ENCODE measurements at regions not wholly inside any gene's neighbourhood (a gene's known extent, or its start where the extent isn't known, plus 50 kb on each side); places are given as distances from the start of the nearest gene placed in this dataset.

DNA sequence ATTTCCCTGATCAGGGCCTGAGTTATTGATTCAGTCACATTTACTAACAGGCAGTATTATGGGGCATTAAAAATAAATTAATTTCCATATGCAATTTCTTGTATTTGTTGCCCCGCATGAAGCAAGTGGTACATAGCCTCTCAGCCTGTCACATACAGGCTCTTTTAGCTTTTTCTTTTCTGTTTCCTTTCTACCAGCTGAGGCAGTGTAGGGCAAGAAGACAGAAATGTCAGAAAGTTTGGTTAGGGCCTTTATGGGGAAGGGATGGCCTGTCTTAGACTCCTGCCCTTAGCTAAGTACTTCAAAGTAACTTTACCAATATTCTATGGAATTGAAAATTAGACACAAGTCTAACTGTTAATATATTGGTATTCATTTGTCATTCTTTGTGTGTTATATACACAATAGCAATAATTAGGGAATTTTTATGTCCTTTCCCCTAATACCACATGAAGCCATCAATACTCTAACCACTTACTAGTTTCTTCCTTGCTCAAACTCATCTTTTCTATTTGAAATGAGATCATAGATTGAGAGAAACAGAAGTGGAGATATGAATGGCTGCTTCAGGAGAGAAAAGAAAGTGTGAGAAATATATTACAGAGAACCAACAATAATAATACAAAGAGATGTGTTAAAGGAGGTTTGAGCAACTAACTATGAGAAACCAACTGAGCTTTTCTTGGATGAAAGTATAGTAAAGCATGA is 669.6 kb downstream of the PCDH17 start:
- Histone ChIP-seq H3K27me3 (ENCODE audit: insufficient read depth) (no peaks in the 10 kb centered on the region), H2AFZ (no peak overlapping the region), H3K4me1 (ENCODE audit: insufficient read depth) (peaks cover 5% of the 10 kb centered on the region; the same call in 1 of the 2 replicates), H3K36me3 (ENCODE audit: insufficient read depth) (no peaks in the 10 kb centered on the region), H3K9me2 (ENCODE audit: insufficient read depth) (no peaks in the 10 kb centered on the region), H3K4me3 (no peak overlapping the region), H3F3A (replicated peaks; ENCODE audit: low read depth) (no peaks in the 10 kb centered on the region), H3K79me2 (replicated peaks; ENCODE audit: insufficient read depth) (no peaks in the 10 kb centered on the region), H4K20me1 (replicated peaks; ENCODE audit: insufficient read depth) (no peaks in the 10 kb centered on the region), H3K4me2 (no peak overlapping the region), H3K27ac (ENCODE audit: low read depth) (no peak overlapping the region)
- no peaks in the 10 kb centered on the region for H3K36me3 Mint-ChIP-seq (ENCODE audit: low read depth)
- DNase-seq (ENCODE audit: low spot score) (peak; percentile 19), ATAC-seq (peak; percentile 66)
- no peaks in the 10 kb centered on the region for H3K4me1 Mint-ChIP-seq
- no peak overlapping the region for H3K27ac Mint-ChIP-seq
- H3K27me3 Mint-ChIP-seq (ENCODE audit: insufficient read depth, low read depth, poor library complexity), result no peaks in the 10 kb centered on the region
- H3K4me3 Mint-ChIP-seq, result no peak overlapping the region
- H3K9me3 Mint-ChIP-seq, result no peaks in the 10 kb centered on the region
- TF ChIP-seq, protein P1, sequence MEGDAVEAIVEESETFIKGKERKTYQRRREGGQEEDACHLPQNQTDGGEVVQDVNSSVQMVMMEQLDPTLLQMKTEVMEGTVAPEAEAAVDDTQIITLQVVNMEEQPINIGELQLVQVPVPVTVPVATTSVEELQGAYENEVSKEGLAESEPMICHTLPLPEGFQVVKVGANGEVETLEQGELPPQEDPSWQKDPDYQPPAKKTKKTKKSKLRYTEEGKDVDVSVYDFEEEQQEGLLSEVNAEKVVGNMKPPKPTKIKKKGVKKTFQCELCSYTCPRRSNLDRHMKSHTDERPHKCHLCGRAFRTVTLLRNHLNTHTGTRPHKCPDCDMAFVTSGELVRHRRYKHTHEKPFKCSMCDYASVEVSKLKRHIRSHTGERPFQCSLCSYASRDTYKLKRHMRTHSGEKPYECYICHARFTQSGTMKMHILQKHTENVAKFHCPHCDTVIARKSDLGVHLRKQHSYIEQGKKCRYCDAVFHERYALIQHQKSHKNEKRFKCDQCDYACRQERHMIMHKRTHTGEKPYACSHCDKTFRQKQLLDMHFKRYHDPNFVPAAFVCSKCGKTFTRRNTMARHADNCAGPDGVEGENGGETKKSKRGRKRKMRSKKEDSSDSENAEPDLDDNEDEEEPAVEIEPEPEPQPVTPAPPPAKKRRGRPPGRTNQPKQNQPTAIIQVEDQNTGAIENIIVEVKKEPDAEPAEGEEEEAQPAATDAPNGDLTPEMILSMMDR (conservative IDR thresholded peaks at IDR 0.05; ENCODE audit: low read depth in 2 of 2), result peak; percentile 13 to 45; a peak in 3 of 4 replicates
- no peak for TF ChIP-seq REST (IDR thresholded peaks at IDR 0.05; ENCODE audit: unreplicated experiment)

DNA sequence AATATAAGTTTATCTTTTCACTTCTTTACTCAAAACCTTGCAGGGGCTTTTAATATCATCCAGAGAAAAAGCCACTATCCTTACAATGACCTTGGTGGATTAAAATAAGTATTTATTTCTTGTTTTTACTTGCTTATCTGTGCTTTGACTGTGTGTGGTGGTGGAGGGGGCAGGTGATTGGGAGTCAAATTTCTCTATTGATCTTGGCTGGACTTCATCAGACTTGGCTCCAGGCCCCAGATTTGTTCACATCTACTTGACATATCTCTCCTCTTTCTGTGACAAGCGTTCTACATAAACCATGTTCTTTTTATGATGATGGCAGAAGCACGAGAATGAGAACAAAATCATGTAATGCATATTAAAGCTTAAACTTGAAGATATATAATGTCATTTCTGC is 670.8 kb downstream of the PCDH17 start:
- Histone ChIP-seq H3K79me2 (replicated peaks; ENCODE audit: insufficient read depth) (no peaks in the 10 kb centered on the region), H4K20me1 (replicated peaks; ENCODE audit: insufficient read depth) (no peaks in the 10 kb centered on the region), H3K9me2 (ENCODE audit: insufficient read depth) (no peaks in the 10 kb centered on the region), H3K27ac (ENCODE audit: low read depth) (no peak overlapping the region), H3K27me3 (ENCODE audit: insufficient read depth) (no peaks in the 10 kb centered on the region), H3K4me2 (no peak overlapping the region), H3K36me3 (ENCODE audit: insufficient read depth) (no peaks in the 10 kb centered on the region), H2AFZ (no peak overlapping the region), H3F3A (replicated peaks; ENCODE audit: low read depth) (no peaks in the 10 kb centered on the region), H3K4me3 (no peak overlapping the region), H3K4me1 (ENCODE audit: insufficient read depth) (peaks cover 11% of the 10 kb centered on the region)
- no peak overlapping the region for H3K4me3 Mint-ChIP-seq
- H3K27ac Mint-ChIP-seq, result no peak overlapping the region
- H3K4me1 Mint-ChIP-seq, result peaks cover 9% of the 10 kb centered on the region
- H3K36me3 Mint-ChIP-seq (ENCODE audit: low read depth), result no peaks in the 10 kb centered on the region
- no peaks in the 10 kb centered on the region for H3K9me3 Mint-ChIP-seq
- no peak for DNase-seq (ENCODE audit: low spot score)
- no peaks in the 10 kb centered on the region for H3K27me3 Mint-ChIP-seq (ENCODE audit: insufficient read depth, low read depth, poor library complexity)
- ATAC-seq, result no peak
- TF ChIP-seq, protein P1 (conservative IDR thresholded peaks at IDR 0.05; ENCODE audit: low read depth in 2 of 2), result no peak
- TF ChIP-seq EZH2 (IDR thresholded peaks at IDR 0.05; ENCODE audit: low read depth, unreplicated experiment) (no peak), JUNB (IDR thresholded peaks at IDR 0.05; ENCODE audit: unreplicated experiment) (no peak), CREB1 (CRISPR knock-in tag; IDR thresholded peaks at IDR 0.05; ENCODE audit: low read depth) (no peak)
- TF ChIP-seq, protein P2, sequence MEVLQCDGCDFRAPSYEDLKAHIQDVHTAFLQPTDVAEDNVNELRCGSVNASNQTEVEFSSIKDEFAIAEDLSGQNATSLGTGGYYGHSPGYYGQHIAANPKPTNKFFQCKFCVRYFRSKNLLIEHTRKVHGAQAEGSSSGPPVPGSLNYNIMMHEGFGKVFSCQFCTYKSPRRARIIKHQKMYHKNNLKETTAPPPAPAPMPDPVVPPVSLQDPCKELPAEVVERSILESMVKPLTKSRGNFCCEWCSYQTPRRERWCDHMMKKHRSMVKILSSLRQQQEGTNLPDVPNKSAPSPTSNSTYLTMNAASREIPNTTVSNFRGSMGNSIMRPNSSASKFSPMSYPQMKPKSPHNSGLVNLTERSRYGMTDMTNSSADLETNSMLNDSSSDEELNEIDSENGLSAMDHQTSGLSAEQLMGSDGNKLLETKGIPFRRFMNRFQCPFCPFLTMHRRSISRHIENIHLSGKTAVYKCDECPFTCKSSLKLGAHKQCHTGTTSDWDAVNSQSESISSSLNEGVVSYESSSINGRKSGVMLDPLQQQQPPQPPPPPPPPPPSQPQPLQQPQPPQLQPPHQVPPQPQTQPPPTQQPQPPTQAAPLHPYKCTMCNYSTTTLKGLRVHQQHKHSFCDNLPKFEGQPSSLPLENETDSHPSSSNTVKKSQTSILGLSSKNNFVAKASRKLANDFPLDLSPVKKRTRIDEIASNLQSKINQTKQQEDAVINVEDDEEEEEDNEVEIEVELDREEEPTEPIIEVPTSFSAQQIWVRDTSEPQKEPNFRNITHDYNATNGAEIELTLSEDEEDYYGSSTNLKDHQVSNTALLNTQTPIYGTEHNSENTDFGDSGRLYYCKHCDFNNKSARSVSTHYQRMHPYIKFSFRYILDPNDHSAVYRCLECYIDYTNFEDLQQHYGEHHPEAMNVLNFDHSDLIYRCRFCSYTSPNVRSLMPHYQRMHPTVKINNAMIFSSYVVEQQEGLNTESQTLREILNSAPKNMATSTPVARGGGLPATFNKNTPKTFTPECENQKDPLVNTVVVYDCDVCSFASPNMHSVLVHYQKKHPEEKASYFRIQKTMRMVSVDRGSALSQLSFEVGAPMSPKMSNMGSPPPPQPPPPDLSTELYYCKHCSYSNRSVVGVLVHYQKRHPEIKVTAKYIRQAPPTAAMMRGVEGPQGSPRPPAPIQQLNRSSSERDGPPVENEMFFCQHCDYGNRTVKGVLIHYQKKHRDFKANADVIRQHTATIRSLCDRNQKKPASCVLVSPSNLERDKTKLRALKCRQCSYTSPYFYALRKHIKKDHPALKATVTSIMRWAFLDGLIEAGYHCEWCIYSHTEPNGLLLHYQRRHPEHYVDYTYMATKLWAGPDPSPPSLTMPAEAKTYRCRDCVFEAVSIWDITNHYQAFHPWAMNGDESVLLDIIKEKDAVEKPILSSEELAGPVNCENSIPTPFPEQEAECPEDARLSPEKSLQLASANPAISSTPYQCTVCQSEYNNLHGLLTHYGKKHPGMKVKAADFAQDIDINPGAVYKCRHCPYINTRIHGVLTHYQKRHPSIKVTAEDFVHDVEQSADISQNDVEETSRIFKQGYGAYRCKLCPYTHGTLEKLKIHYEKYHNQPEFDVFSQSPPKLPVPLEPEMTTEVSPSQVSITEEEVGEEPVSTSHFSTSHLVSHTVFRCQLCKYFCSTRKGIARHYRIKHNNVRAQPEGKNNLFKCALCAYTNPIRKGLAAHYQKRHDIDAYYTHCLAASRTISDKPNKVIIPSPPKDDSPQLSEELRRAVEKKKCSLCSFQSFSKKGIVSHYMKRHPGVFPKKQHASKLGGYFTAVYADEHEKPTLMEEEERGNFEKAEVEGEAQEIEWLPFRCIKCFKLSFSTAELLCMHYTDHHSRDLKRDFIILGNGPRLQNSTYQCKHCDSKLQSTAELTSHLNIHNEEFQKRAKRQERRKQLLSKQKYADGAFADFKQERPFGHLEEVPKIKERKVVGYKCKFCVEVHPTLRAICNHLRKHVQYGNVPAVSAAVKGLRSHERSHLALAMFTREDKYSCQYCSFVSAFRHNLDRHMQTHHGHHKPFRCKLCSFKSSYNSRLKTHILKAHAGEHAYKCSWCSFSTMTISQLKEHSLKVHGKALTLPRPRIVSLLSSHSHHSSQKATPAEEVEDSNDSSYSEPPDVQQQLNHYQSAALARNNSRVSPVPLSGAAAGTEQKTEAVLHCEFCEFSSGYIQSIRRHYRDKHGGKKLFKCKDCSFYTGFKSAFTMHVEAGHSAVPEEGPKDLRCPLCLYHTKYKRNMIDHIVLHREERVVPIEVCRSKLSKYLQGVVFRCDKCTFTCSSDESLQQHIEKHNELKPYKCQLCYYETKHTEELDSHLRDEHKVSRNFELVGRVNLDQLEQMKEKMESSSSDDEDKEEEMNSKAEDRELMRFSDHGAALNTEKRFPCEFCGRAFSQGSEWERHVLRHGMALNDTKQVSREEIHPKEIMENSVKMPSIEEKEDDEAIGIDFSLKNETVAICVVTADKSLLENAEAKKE (CRISPR knock-in tag; IDR thresholded peaks at IDR 0.05), result no peak

Measured in GM23338 (cell line).